HK-2 (cell line): ENCODE measurements at regions not wholly inside any gene's neighbourhood (a gene's known extent, or its start where the extent isn't known, plus 50 kb on each side); places are given as distances from the start of the nearest gene placed in this dataset.
"Not testable (repeated sequence)": the region's sequence is repeated elsewhere in the genome, so short reads cannot be mapped to it uniquely, and the experiment has no call there.

ENCODE experiments used
- DNase-seq: peaks from one replicate; pipeline ENCODE4 v3.0.0-alpha.2; 2018; ENCODE audit not compliant: unreplicated experiment

GRCh38 chr4:75189711-75190335 lies 256.9 kb downstream of the PARM1 start:
- no peak for DNase-seq

DNA sequence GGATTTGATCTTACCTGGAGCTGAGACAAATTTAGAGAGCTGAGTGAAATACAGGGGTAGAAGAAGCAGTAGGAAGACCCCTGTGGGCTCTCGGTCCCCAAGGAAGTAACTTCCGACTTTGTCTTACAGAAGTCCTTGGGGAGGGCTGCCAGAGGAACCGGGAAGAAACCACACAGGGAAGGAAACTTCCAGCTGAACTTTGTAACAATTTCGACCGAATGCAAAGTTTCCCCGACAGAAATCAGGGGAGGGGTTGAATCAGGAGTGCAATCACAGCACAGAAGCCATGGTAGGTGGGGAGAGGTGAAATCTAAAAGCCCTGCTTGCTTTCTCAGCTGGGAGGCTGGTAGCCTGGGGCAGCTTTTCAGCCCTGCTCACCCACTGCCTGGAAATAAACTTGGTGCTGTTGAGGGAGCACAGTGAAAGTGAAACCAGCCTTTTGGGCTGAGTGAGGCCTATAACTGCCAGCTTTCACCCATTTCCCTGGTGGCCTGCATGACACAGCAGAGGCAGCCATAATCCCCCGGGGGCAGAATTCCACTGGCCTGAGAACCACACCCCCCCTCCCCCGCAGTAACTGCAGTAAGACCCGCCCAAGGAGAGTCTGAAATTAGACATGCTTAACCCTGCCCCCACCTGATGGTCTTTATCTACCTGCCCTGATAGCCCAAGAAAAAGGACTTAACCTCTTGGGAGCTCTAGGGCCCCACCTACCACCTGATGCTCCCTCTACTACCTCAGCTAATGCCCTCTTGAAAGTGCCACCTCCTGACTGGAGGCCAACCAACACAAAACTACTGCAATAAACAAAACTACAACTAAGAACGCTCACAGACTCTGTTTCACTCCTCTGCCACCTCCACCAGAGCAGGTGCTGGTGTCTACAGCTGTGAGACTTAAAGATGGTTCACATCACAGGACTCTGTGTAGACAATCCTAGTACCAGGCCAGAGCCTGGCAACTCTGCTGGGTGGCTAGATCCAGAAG lies 248.2 kb downstream of the PARM1 start:
- no peak for DNase-seq

DNA sequence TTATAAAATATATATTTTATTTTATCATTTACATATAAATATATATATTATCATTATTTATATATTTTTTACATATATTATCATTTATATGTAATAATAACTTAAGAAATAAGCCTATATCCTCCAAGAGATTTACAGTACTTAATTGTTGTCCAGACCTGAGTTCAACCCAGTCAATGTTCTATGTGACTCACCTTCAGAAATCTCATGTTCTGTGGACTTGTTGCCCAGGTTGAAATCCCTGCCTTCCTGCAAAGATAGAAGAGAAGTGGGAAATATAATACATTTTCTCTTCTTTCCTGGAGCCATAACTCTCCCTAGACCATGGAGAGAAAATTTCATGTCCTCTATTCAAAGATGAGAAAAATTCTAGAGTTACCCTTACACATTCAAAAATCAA lies 247.3 kb downstream of the PARM1 start:
- DNase-seq: no peak

GRCh38 chr4:75179510-75179909 lies 246.6 kb downstream of the PARM1 start:
- no peak for DNase-seq

DNA sequence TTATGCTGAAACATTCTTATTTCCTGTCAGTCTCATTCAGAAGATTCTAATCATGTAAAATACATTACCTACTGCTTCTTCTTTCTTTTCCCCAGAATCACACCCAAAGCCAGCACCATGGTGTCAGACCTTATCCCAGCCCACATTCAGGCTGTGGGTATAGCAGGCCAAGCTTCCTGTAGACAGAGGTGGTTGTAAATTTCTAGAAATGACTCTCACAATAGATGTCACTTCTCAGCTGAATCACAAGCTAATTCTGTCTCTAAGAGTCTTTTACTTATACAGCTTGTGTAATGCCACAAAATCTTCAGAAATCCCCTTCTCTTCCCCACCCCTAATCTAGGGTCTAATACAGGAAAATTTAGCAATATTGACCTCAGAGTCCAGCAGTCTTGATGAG lies 239.6 kb downstream of the PARM1 start:
- no peak for DNase-seq

DNA sequence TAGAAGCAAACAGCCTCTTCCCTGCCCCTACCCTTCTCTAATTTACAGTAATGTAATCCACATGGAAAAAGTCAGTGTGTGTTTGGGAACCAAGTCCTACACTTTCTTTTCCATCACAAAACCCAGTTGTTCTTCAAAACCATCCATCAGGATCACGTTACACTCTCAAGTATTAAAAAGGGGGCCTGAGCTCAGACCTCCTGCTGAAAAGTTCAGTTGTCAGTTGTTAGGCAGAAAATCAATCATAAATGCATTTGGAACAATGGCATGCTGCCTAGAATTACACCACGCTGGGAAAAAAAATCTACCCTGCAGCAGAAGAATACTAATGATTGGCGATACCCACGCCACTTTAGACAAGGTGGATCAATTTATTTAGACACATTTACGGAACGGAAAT lies 236.5 kb downstream of the PARM1 start:
- DNase-seq: no peak

GRCh38 chr4:75169020-75169419 lies 236.1 kb downstream of the PARM1 start:
- no peak for DNase-seq

DNA sequence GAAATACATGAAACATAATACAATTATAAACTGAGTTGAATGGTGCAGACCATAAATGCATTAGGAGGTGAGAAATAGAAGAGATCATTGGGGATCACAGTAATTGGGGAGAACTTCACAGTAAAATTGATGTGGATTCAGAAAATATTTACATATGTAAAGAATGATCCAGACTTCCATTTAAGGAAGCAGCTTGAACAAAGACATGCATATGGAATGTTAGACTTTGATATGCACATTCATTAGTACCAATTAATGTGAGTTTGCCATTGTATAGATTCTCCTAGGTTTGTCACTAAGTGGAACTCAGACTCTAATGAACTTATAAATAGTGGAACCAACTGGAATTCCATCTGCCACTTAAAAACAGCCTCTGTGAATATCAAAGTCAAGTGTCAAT lies 235.6 kb downstream of the PARM1 start:
- no peak for DNase-seq

- not testable (repeated sequence) for DNase-seq
Observed at GRCh38 chr4:75165100-75165499, 232.2 kb downstream of the PARM1 start.

DNA sequence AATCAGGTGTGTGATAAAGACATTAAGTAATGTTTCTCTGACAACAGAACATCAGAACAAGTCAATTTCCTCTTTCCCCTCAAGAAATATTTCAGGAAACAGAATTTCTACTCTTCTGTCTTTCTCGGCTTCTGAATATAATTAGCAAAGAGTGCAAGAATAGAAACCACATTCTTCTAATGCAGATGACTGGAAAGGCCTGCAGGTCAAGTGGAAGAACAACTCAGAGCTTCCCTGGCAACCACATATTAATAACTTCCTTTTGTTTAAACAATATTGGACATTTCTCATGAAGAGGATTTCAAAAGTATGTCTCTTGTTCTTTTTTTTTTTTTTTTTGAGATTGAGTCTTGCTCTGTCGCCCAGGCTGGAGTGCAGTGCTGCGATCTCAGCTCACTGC lies 225.5 kb downstream of the PARM1 start:
- no peak for DNase-seq

- no peak for DNase-seq
Observed at GRCh38 chr4:75154994-75155393, 222.1 kb downstream of the PARM1 start.

GRCh38 chr4:75146223-75146622 lies 213.3 kb downstream of the PARM1 start:
- DNase-seq: no peak

- DNase-seq: no peak
Observed at GRCh38 chr4:75144475-75144874, 211.6 kb downstream of the PARM1 start.

DNA sequence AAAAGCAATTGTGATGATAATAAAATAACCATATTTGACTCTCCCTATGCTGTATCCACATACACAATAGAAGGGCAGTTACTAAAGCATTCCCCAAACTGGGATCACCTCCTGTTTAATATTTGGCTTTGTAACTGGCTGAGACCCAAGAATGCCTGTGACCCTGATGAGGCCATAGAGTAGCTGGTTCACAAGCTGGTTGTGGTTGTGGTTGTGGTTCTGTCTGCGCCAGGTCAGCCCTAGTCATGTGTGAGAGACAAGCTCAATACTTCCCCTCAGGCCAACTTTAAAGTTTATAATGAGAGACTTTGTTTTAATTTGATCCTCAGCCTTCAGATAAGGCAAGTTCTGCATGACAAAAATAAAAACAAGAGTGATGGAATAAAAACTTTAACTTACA lies 209.9 kb downstream of the PARM1 start:
- DNase-seq: no peak

DNA sequence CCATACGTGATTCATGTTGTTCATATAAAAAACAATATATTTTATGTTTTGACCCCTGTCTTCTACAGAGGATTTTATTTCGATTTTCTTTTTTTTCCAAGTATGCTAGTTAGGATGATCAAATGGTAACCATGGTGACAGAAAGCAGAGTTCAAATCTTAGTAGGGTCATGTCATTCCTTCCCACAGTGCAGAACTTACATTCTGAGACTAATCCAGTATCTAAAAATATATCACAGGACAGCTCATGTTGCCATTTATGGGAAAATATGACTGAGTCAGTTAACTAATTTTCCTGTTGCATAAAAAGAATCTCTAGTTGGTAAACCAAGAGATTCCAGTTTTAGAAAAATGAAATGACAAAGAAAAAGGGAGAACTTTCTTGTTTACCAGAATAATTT lies 209.5 kb downstream of the PARM1 start:
- no peak for DNase-seq

- no peak for DNase-seq
Observed at GRCh38 chr4:75141162-75141561, 208.2 kb downstream of the PARM1 start.

- no peak for DNase-seq
Observed at GRCh38 chr4:75137302-75137701, 204.4 kb downstream of the PARM1 start.

- DNase-seq: no peak
Observed at GRCh38 chr4:75135068-75135825, 202.3 kb downstream of the PARM1 start.

- not testable (repeated sequence) for DNase-seq
Observed at GRCh38 chr4:75126870-75127269, 194.0 kb downstream of the PARM1 start.

- DNase-seq: no peak
Observed at GRCh38 chr4:75126058-75126457, 193.1 kb downstream of the PARM1 start.

DNA sequence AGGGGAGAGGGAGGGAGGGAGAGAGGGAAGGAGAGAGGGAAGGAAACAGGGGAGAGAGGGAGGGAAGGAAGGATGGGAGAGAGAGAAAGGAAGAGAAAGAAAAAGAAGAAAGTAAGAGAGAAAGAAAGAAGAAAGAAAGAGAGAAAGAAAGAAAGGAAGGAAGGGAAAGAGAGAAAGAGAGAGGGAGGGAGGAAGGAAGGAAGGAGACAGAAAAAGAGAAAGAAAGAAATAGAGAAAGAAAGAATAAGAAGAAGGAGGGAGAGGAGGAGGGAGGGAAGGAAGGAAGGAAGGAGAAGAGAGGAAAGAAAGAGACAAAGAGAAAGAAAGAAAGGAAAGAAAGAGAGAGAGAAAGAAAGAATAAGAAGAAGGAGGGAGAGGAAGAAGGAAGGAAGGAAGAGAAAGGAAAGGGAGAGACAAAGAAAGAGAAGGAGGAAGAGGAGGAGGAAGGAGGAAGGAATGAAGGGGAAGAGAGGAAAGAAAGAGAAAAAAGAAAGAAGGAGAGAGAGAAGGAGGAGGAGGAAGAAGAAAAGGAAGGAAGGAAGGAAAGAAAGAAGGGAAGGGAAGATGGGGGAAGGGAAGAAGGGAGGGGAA lies 189.6 kb downstream of the PARM1 start:
- DNase-seq: no peak

GRCh38 chr4:75118739-75119138 lies 185.8 kb downstream of the PARM1 start:
- no peak for DNase-seq
